ENCODE measurements at regions not wholly inside any gene's neighbourhood (a gene's known extent, or its start where the extent isn't known, plus 50 kb on each side); places are given as distances from the start of the nearest gene placed in this dataset.

DNA sequence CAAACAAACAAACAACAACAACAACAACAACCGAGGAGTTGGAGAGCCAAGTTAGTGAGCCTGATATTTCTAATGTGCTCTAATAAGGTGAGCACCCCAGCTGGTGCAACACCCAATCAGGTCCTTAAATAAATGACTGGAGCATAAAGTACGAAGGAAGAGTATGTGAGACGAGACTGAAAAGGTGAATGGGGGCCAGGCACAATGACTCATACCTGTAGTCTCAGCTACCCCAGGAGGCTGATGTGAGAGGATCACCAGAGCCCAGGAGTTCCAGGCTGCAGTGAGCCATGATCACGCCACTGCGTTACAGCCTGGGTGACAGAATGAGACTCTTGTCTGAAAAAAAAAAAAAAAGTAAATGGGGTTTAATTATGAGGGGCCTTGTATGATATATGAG lies 152.0 kb upstream of the ZRANB2 start:
- H3K36me3 Mint-ChIP-seq (ENCODE audit: low read depth) = no peaks in the 10 kb centered on the region
- no peak overlapping the region for H3K9ac ChIP-seq (ENCODE audit: extremely low read depth, low read length, poor library complexity, severe bottlenecking)
- no peaks in the 10 kb centered on the region for H3K9me3 ChIP-seq (ENCODE audit: control insufficient read depth, low read length)
- peak overlapping the region; percentile 16 for H3K27ac Mint-ChIP-seq
- no peak overlapping the region for H3K27ac ChIP-seq (ENCODE audit: low read depth, low read length)
- H3K4me3 ChIP-seq (ENCODE audit: low read length) = no peak overlapping the region
- H3K9me3 Mint-ChIP-seq = no peaks in the 10 kb centered on the region
- H3K27me3 Mint-ChIP-seq (ENCODE audit: insufficient read depth) = no peaks in the 10 kb centered on the region
- no peaks in the 10 kb centered on the region for H3K36me3 ChIP-seq (ENCODE audit: control insufficient read depth, insufficient read depth, low read length)
- TF ChIP-seq, protein P1, sequence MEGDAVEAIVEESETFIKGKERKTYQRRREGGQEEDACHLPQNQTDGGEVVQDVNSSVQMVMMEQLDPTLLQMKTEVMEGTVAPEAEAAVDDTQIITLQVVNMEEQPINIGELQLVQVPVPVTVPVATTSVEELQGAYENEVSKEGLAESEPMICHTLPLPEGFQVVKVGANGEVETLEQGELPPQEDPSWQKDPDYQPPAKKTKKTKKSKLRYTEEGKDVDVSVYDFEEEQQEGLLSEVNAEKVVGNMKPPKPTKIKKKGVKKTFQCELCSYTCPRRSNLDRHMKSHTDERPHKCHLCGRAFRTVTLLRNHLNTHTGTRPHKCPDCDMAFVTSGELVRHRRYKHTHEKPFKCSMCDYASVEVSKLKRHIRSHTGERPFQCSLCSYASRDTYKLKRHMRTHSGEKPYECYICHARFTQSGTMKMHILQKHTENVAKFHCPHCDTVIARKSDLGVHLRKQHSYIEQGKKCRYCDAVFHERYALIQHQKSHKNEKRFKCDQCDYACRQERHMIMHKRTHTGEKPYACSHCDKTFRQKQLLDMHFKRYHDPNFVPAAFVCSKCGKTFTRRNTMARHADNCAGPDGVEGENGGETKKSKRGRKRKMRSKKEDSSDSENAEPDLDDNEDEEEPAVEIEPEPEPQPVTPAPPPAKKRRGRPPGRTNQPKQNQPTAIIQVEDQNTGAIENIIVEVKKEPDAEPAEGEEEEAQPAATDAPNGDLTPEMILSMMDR (conservative IDR thresholded peaks at IDR 0.05) = no peak
- DNase-seq = peak; percentile 63
- H3K4me3 Mint-ChIP-seq = no peak overlapping the region
- WGBS, 2 experiments (ENCODE audit: insufficient coverage in 1 of 2, insufficient read length in 1 of 2) = 91 to 96% methylated on average over 4 to 5 of the region's 5 CpGs
- H3K27me3 ChIP-seq (ENCODE audit: control insufficient read depth, insufficient read depth, low read length, poor library complexity, severe bottlenecking) = peaks cover 4% of the 10 kb centered on the region
- peaks cover 14% of the 10 kb centered on the region for H3K4me1 Mint-ChIP-seq
- peaks cover 7% of the 10 kb centered on the region for H3K4me1 ChIP-seq (ENCODE audit: control insufficient read depth, insufficient read depth, low read length)

- H3K4me1 ChIP-seq (ENCODE audit: control insufficient read depth, insufficient read depth, low read length) = peaks cover 7% of the 10 kb centered on the region
- H3K36me3 ChIP-seq (ENCODE audit: control insufficient read depth, insufficient read depth, low read length) = no peaks in the 10 kb centered on the region
- H3K4me3 ChIP-seq (ENCODE audit: low read length) = no peak overlapping the region
- H3K27ac ChIP-seq (ENCODE audit: low read depth, low read length) = no peak overlapping the region
- TF ChIP-seq, protein P1 (conservative IDR thresholded peaks at IDR 0.05) = no peak
- Mint-ChIP-seq H3K9me3 (no peaks in the 10 kb centered on the region), H3K36me3 (ENCODE audit: low read depth) (no peaks in the 10 kb centered on the region), H3K4me3 (no peak overlapping the region), H3K27me3 (ENCODE audit: insufficient read depth) (no peaks in the 10 kb centered on the region), H3K27ac (no peak overlapping the region), H3K4me1 (peaks cover 14% of the 10 kb centered on the region)
- no peaks in the 10 kb centered on the region for H3K9me3 ChIP-seq (ENCODE audit: control insufficient read depth, low read length)
- DNase-seq = no peak
- H3K27me3 ChIP-seq (ENCODE audit: control insufficient read depth, insufficient read depth, low read length, poor library complexity, severe bottlenecking) = peaks cover 4% of the 10 kb centered on the region
- no peak overlapping the region for H3K9ac ChIP-seq (ENCODE audit: extremely low read depth, low read length, poor library complexity, severe bottlenecking)
- WGBS, 2 experiments (ENCODE audit: insufficient coverage in 1 of 2, insufficient read length in 1 of 2) = 87 to 89% methylated on average over 7 to 11 of the region's 12 CpGs
These were observed 151.4 kb upstream of the ZRANB2 start for GRCh38 chr1:71232166-71232763.

DNA sequence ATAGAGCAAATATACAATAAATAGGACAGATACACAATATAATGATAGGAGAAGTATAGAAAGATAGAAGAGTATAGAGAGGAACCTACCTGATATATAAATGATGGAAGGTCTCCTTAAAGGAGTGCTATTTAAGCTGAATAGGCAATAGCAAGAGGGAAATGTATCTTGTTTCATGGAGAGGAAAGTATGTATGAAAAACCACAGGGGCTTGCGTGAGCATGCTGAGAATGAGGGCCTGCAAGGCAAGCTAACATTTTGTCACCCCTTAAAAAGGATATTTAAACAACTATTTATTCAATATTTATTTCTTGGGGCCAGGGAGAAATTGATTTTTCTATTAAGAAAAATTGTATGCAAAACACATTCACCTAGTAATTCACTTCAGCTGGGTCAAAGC lies 150.9 kb upstream of the ZRANB2 start:
- H3K36me3 ChIP-seq (ENCODE audit: control insufficient read depth, insufficient read depth, low read length) = no peaks in the 10 kb centered on the region
- H3K27me3 Mint-ChIP-seq (ENCODE audit: insufficient read depth) = no peaks in the 10 kb centered on the region
- no peaks in the 10 kb centered on the region for H3K9me3 ChIP-seq (ENCODE audit: control insufficient read depth, low read length)
- H3K9ac ChIP-seq (ENCODE audit: extremely low read depth, low read length, poor library complexity, severe bottlenecking) = no peak overlapping the region
- H3K9me3 Mint-ChIP-seq = no peaks in the 10 kb centered on the region
- H3K27me3 ChIP-seq (ENCODE audit: control insufficient read depth, insufficient read depth, low read length, poor library complexity, severe bottlenecking) = peaks cover 4% of the 10 kb centered on the region
- no peak overlapping the region for H3K27ac Mint-ChIP-seq
- H3K4me1 ChIP-seq (ENCODE audit: control insufficient read depth, insufficient read depth, low read length) = peaks cover 7% of the 10 kb centered on the region
- H3K27ac ChIP-seq (ENCODE audit: low read depth, low read length) = no peak overlapping the region
- TF ChIP-seq, protein P1 (conservative IDR thresholded peaks at IDR 0.05) = no peak
- no peak for DNase-seq
- no peak overlapping the region for H3K4me3 Mint-ChIP-seq
- no peak overlapping the region for H3K4me3 ChIP-seq (ENCODE audit: low read length)
- H3K36me3 Mint-ChIP-seq (ENCODE audit: low read depth) = no peaks in the 10 kb centered on the region
- 91% methylated on average over 1 of the region's 1 CpG; no CpG with 5 or more reads in 1 of the 2 experiments for WGBS, 2 experiments (ENCODE audit: insufficient coverage in 1 of 2, insufficient read length in 1 of 2)
- H3K4me1 Mint-ChIP-seq = peaks cover 14% of the 10 kb centered on the region

All from endodermal cell (in vitro differentiated cells).